K562 (cell line): ENCODE measurements at regions not wholly inside any gene's neighbourhood (a gene's known extent, or its start where the extent isn't known, plus 50 kb on each side); places are given as distances from the start of the nearest gene placed in this dataset.

Source experiments
- ATAC-seq: fragments of 200-7000 bp; cut with Tn5 transposase; 3 replicates; pipeline ENCODE4 v1.9.1; 2020; ENCODE audit warnings: moderate library complexity
- BruUV-seq: library from RNA; stranded (reverse); fragments of 400-500 nt; replicated peaks from 2 replicates; lab custom pipeline; 2021; lab: Mats Ljungman, UMichigan
- CTCF ChIA-PET: fragments of 300-600 bp; formaldehyde crosslinking; extraction: SDS; loops from one replicate; lab custom pipeline; 2021; ENCODE audit warnings: low intra/inter-chr PET ratio; lab: Yijun Ruan, JAX
- POLR2A ChIA-PET: fragments of 300-600, 350-650 bp; sonication (Branson Sonifier 250); formaldehyde crosslinking; extraction: SDS; loops from one replicate; lab custom pipeline; 2021; ENCODE audit warnings: antibody characterized with exemption, inconsistent platforms; lab: Yijun Ruan, JAX
- DNase-seq, 4 experiments: peaks; one replicate each; pipeline versions ENCODE4 v3.0.0 to v3.0.0-alpha.2; 2011 to 2018; ENCODE audit warnings: low spot score in 3 of 4, mixed read lengths in 3 of 4; ENCODE audit errors: extremely low read depth in 1 of 4
- FAIRE-seq: peaks from 2 replicates; lab custom pipeline; 2011; peaks lifted over from hg19 to GRCh38; lab: Jason Lieb, UNC
- H2AFZ ChIP-seq: 2 replicates; pipeline ENCODE4 v1.6.0; 2011; ENCODE audit warnings: low read depth, low read length, control low read depth, inconsistent platforms
- H3K27ac ChIP-seq: fragments of 200-600 bp; 3 replicates; pipeline ENCODE4 v1.8.0; 2011; ENCODE audit warnings: low read depth, mild to moderate bottlenecking, control low read depth, inconsistent platforms, low read length, moderate library complexity, mixed read lengths; ENCODE audit errors: extremely low read depth
- H3K27me3 ChIP-seq, 2 experiments: fragments of 300-600 bp in 1 of 2; 2 replicates in 1 of 2; 3 replicates in 1 of 2; pipeline versions ENCODE4 v1.6.0 to v1.8.0; 2011; ENCODE audit warnings: inconsistent platforms in 2 of 2, low read length in 2 of 2, mild to moderate bottlenecking in 1 of 2, mixed read lengths in 1 of 2, moderate library complexity in 1 of 2; ENCODE audit not compliant: control insufficient read depth in 2 of 2, insufficient read depth in 2 of 2
- H3K36me3 ChIP-seq: fragments of 300-600 bp; 3 replicates; pipeline ENCODE4 v1.8.0; 2011; ENCODE audit warnings: mild to moderate bottlenecking, low read length, inconsistent platforms; ENCODE audit not compliant: control insufficient read depth, insufficient read depth
- H3K4me1 ChIP-seq, 2 experiments: fragments of 200-600 bp in 1 of 2; replicated peaks in 1 of 2; 2 replicates in 1 of 2; 3 replicates in 1 of 2; pipeline versions ENCODE4 v1.5.1 to v1.8.0; 2011; ENCODE audit warnings: inconsistent platforms in 2 of 2, low read length in 2 of 2, mild to moderate bottlenecking in 1 of 2, mixed read lengths in 1 of 2, moderate library complexity in 1 of 2; ENCODE audit not compliant: control insufficient read depth in 2 of 2, insufficient read depth in 2 of 2
- H3K4me2 ChIP-seq: 2 replicates; pipeline ENCODE4 v1.6.1; 2011; ENCODE audit warnings: low read length, control low read depth, inconsistent platforms, mixed read lengths; ENCODE audit not compliant: insufficient read depth
- H3K4me3 ChIP-seq: fragments of 200-600 bp; sonication (generic), shearing (Covaris generic); 2 replicates; pipeline ENCODE4 v1.5.1; 2016; ENCODE audit warnings: control low read depth, inconsistent platforms
- H3K79me2 ChIP-seq: fragments of 200-600 bp; 3 replicates; pipeline ENCODE4 v1.8.0; 2011; ENCODE audit warnings: low read length, inconsistent platforms; ENCODE audit not compliant: control insufficient read depth, insufficient read depth
- H3K9ac ChIP-seq, 2 experiments: 2 replicates each; pipeline versions ENCODE4 v1.6.0 to v1.6.1; 2011; ENCODE audit warnings: low read depth in 2 of 2, low read length in 2 of 2, control low read depth in 1 of 2, inconsistent platforms in 1 of 2, mild to moderate bottlenecking in 1 of 2, mixed read lengths in 1 of 2; ENCODE audit not compliant: insufficient read depth in 1 of 2
- H3K9me1 ChIP-seq: one replicate; pipeline ENCODE4 v1.6.0; 2011; ENCODE audit warnings: inconsistent platforms, mild to moderate bottlenecking, low read length, moderate library complexity; ENCODE audit not compliant: control insufficient read depth, insufficient read depth
- H3K9me3 ChIP-seq: replicated peaks from 2 replicates; pipeline ENCODE4 v1.5.1; 2011; ENCODE audit warnings: low read depth, low read length, inconsistent platforms; ENCODE audit not compliant: control insufficient read depth, insufficient read depth
- H4K20me1 ChIP-seq: replicated peaks from 2 replicates; pipeline ENCODE4 v1.6.1; 2011; ENCODE audit warnings: low read length, inconsistent platforms, mixed read lengths; ENCODE audit not compliant: control insufficient read depth, insufficient read depth
- CBFA2T3 ChIP-seq: fragments of 450-650 bp; IDR thresholded peaks from 2 replicates; pipeline ENCODE4 v1.6.1; 2017
- FOXM1 ChIP-seq, 2 experiments: fragments of 450-650 bp in 1 of 2; sonication (generic) in 1 of 2; formaldehyde crosslinking in 1 of 2; IDR thresholded peaks; 2 replicates each; pipeline versions ENCODE4 v1.6.1 to v1.9.0; 2017 to 2022; ENCODE audit warnings: low read depth in 2 of 2, mild to moderate bottlenecking in 2 of 2, missing genetic modification reagents in 1 of 2, moderate library complexity in 1 of 2
- HMG20B ChIP-seq: fragments of 250-450 bp; sonication (Bioruptor Pico); IDR thresholded peaks from 2 replicates; pipeline ENCODE4 v1.5.0; 2021; ENCODE audit warnings: mild to moderate bottlenecking
- IFI16 ChIP-seq: fragments of 250-450 bp; sonication (Bioruptor Pico); IDR thresholded peaks from 2 replicates; pipeline ENCODE4 v2.1.2; 2022; ENCODE audit warnings: mild to moderate bottlenecking, inconsistent platforms
- KDM2B ChIP-seq: fragments of 250-450 bp; sonication (Bioruptor Pico); IDR thresholded peaks from 2 replicates; pipeline ENCODE4 v1.8.0; 2021; ENCODE audit warnings: mild to moderate bottlenecking, moderate library complexity
- MCM3 ChIP-seq: fragments of 450-650 bp; IDR thresholded peaks from 2 replicates; pipeline ENCODE4 v1.6.1; 2016
- MEF2D ChIP-seq: conservative IDR thresholded peaks from 2 replicates; pipeline ENCODE4 v1.6.1; 2016; ENCODE audit warnings: low read depth, missing genetic modification characterization, missing compliant biosample characterization
- SNIP1 ChIP-seq: fragments of 450-650 bp; IDR thresholded peaks from 2 replicates; pipeline ENCODE4 v1.7.1; 2017; ENCODE audit warnings: low read depth, mild to moderate bottlenecking
- TEAD2 ChIP-seq: fragments of 450-650 bp; IDR thresholded peaks from 2 replicates; pipeline ENCODE4 v1.6.1; 2016; ENCODE audit warnings: missing genetic modification characterization, control low read depth, missing compliant biosample characterization
- ZKSCAN1 ChIP-seq: fragments of 150-350 bp; IDR thresholded peaks from 2 replicates; pipeline ENCODE4 v1.6.1; 2016; ENCODE audit warnings: low read depth, low read length
- ZNF707 ChIP-seq: fragments of 250-450 bp; sonication (Bioruptor Pico); conservative IDR thresholded peaks from 2 replicates; pipeline ENCODE4 v1.8.0; 2022; ENCODE audit warnings: inconsistent platforms, mild to moderate bottlenecking, moderate library complexity
- ZNF830 ChIP-seq: fragments of 250-450 bp; sonication (Bioruptor Pico); IDR thresholded peaks from 2 replicates; pipeline ENCODE4 v1.5.0; 2021; ENCODE audit warnings: mild to moderate bottlenecking
- WGBS: fragments of 100-300 bp; shearing (Covaris generic); methylation state at CpG from one replicate; pipeline ENCODE4 v1.1.6; 2016; ENCODE audit warnings: low coverage, mixed read lengths; ENCODE audit not compliant: insufficient coverage; ENCODE audit errors: missing lambda C conversion rate; 5-methylcytosine and 5-hydroxymethylcytosine counted together
- in situ Hi-C: fragments of 300-500 bp; cut with MboI; formaldehyde crosslinking; loops from 4 replicates; pipeline ENCODE4 v1.15.0; 2018; ENCODE audit warnings: inconsistent platforms, mixed read lengths
- intact Hi-C: fragments of 100-400 bp; cut with micrococcal nuclease; formaldehyde crosslinking; loops from 2 replicates; pipeline ENCODE4 v1.14.2; 2022
- TF ChIP-seq, protein P1 (sequence below): fragments of 250-450 bp; sonication (Bioruptor Pico); IDR thresholded peaks from 2 replicates; pipeline ENCODE4 v1.8.0; 2021; ENCODE audit warnings: borderline replicate concordance, mild to moderate bottlenecking, moderate library complexity; ENCODE audit not compliant: poor library complexity, severe bottlenecking
- TF ChIP-seq, protein P2 (sequence below): IDR thresholded peaks from 2 replicates; pipeline ENCODE4 v1.6.1; 2011; ENCODE audit not compliant: insufficient read length; ENCODE audit errors: extremely low read depth
- TF ChIP-seq, protein P3 (sequence below): fragments of 250-450 bp; sonication (Bioruptor Pico); IDR thresholded peaks from 2 replicates; pipeline ENCODE4 v1.4.0; 2020

GRCh38 chr1:30320581-30320890, 402.8 kb downstream of the MATN1 start:
- FAIRE-seq, result no peak
- H3K4me3 ChIP-seq, result no peak overlapping the region
- no peaks in the 10 kb centered on the region for H3K9me3 ChIP-seq
- no peak overlapping the region for H3K27ac ChIP-seq
- peaks cover 0 to 10% of the 10 kb centered on the region in 2 experiments; a peak in 2 of 5 replicates for H3K27me3 ChIP-seq
- no peak overlapping the region for H2AFZ ChIP-seq
- in situ Hi-C loops, result no loop called here
- no peak for ATAC-seq
- POLR2A ChIA-PET, result interaction anchor here (0.7 kb wide), 1 partner anchor 21 kb away, joined by 3 read pairs; no protein-coding TSS in a partner anchor
- H4K20me1 ChIP-seq, result peaks cover 4% of the 10 kb centered on the region; the same call in 1 of the 2 replicates
- H3K79me2 ChIP-seq, result no peaks in the 10 kb centered on the region
- intact Hi-C loops, result no loop called here
- TF ChIP-seq SNIP1, result no peak
- TF ChIP-seq TEAD2 (tag), result no peak
- no peak for TF ChIP-seq IFI16 (CRISPR knock-in tag)
- no peak for TF ChIP-seq MCM3
- TF ChIP-seq, protein P1, sequence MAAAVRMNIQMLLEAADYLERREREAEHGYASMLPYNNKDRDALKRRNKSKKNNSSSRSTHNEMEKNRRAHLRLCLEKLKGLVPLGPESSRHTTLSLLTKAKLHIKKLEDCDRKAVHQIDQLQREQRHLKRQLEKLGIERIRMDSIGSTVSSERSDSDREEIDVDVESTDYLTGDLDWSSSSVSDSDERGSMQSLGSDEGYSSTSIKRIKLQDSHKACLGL (CRISPR knock-in tag), result no peak
- TF ChIP-seq ZNF707 (CRISPR knock-in tag), result no peak
- TF ChIP-seq KDM2B (CRISPR knock-in tag), result no peak
- no peak for TF ChIP-seq ZNF830 (CRISPR knock-in tag)
- TF ChIP-seq CBFA2T3, result no peak
- no peak for TF ChIP-seq FOXM1 (IDR thresholded peaks at IDR 0.05; ENCODE audit: low read depth)
- TF ChIP-seq FOXM1 (CRISPR knock-in tag; IDR thresholded peaks at IDR 0.05; ENCODE audit: low read depth), result no peak
- TF ChIP-seq, protein P2, sequence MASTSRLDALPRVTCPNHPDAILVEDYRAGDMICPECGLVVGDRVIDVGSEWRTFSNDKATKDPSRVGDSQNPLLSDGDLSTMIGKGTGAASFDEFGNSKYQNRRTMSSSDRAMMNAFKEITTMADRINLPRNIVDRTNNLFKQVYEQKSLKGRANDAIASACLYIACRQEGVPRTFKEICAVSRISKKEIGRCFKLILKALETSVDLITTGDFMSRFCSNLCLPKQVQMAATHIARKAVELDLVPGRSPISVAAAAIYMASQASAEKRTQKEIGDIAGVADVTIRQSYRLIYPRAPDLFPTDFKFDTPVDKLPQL, result no peak
- no peak for TF ChIP-seq ZKSCAN1
- no peak for TF ChIP-seq HMG20B (CRISPR knock-in tag)
- TF ChIP-seq, protein P3, sequence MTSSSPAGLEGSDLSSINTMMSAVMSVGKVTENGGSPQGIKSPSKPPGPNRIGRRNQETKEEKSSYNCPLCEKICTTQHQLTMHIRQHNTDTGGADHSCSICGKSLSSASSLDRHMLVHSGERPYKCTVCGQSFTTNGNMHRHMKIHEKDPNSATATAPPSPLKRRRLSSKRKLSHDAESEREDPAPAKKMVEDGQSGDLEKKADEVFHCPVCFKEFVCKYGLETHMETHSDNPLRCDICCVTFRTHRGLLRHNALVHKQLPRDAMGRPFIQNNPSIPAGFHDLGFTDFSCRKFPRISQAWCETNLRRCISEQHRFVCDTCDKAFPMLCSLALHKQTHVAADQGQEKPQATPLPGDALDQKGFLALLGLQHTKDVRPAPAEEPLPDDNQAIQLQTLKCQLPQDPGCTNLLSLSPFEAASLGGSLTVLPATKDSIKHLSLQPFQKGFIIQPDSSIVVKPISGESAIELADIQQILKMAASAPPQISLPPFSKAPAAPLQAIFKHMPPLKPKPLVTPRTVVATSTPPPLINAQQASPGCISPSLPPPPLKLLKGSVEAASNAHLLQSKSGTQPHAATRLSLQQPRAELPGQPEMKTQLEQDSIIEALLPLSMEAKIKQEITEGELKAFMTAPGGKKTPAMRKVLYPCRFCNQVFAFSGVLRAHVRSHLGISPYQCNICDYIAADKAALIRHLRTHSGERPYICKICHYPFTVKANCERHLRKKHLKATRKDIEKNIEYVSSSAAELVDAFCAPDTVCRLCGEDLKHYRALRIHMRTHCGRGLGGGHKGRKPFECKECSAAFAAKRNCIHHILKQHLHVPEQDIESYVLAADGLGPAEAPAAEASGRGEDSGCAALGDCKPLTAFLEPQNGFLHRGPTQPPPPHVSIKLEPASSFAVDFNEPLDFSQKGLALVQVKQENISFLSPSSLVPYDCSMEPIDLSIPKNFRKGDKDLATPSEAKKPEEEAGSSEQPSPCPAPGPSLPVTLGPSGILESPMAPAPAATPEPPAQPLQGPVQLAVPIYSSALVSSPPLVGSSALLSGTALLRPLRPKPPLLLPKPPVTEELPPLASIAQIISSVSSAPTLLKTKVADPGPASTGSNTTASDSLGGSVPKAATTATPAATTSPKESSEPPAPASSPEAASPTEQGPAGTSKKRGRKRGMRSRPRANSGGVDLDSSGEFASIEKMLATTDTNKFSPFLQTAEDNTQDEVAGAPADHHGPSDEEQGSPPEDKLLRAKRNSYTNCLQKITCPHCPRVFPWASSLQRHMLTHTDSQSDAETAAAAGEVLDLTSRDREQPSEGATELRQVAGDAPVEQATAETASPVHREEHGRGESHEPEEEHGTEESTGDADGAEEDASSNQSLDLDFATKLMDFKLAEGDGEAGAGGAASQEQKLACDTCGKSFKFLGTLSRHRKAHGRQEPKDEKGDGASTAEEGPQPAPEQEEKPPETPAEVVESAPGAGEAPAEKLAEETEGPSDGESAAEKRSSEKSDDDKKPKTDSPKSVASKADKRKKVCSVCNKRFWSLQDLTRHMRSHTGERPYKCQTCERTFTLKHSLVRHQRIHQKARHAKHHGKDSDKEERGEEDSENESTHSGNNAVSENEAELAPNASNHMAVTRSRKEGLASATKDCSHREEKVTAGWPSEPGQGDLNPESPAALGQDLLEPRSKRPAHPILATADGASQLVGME, result no peak
- TF ChIP-seq MEF2D (tag), result no peak
- H3K36me3 ChIP-seq, result no peaks in the 10 kb centered on the region
- DNase-seq, result no peak
- no peaks in the 10 kb centered on the region for H3K9me1 ChIP-seq
- H3K9ac ChIP-seq, result no peak overlapping the region
- 4% methylated on average over 2 of the region's 2 CpGs for WGBS
- H3K4me1 ChIP-seq, result no peaks in the 10 kb centered on the region
- H3K4me2 ChIP-seq, result no peak overlapping the region
- BruUV-seq, result no TSS peak
- CTCF ChIA-PET, result no interaction called here
